GM19467 (cell line): ENCODE measurements at regions not wholly inside any gene's neighbourhood (a gene's known extent, or its start where the extent isn't known, plus 50 kb on each side); places are given as distances from the start of the nearest gene placed in this dataset.
"Not testable (repeated sequence)": the region's sequence is repeated elsewhere in the genome, so short reads cannot be mapped to it uniquely, and the experiment has no call there.

Source experiments
- ATAC-seq: cut with Tn5 transposase; IDR thresholded peaks from one replicate; pipeline ENCODE4 v1.9.1; 2021; ENCODE audit warnings: mild to moderate bottlenecking, moderate library complexity; ENCODE audit not compliant: unreplicated experiment

DNA sequence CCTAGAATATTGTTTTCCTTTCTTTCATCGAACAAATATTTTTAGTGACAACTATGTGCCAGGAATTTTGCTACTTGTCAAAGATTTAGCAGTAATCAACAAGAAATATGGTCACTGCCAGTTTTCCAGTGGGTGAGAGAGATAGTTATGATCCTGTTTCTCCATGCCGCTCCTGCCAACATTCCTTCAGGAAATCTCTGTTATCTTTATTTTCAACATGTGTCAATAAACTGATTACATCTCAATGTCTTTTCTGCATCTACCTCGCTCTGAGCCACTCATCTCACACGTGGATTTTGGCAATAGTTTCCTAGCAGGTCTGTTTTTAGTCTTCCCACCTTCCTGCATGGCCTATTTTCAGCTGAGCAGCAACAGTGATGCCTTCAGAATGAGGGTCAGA lies 650.0 kb upstream of the STXBP6 start:
- ATAC-seq: no peak

DNA sequence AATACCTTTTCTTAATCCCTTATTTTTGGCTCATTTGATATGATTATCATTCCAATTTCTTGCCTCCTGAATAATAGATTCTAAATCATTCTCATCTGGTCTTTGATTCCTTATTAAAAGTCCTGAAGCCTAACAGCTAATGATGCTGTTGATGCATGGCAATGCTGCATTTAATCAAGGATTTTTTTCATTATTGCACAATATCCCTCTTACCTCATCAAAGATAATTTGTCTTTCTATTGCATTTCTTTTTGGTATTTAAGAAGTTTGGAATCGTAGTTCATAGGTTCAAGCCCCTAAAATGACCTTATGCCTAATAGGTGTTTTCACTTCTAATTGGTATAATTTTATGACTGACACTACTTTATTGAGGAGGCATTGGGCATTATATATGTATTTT lies 648.2 kb upstream of the STXBP6 start:
- ATAC-seq: no peak

DNA sequence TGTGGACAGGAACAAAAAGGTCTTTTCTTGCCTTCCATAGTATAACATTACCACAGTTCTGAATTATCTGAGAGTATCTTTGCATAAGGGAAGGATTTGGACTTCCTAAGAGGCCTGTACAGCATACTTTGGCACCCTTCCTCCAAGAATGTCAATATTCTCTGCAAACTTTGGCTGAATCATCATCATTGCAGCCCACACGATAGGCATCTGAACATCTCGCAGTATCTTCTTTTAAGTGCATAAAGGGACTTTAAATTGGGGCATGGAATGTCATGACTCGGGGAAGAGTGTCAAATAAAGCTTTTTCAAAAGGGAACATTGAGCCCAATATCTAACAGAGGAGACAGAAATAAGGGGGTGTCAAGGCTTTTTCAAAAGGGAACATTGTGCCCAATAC lies 646.2 kb upstream of the STXBP6 start:
- no peak for ATAC-seq

DNA sequence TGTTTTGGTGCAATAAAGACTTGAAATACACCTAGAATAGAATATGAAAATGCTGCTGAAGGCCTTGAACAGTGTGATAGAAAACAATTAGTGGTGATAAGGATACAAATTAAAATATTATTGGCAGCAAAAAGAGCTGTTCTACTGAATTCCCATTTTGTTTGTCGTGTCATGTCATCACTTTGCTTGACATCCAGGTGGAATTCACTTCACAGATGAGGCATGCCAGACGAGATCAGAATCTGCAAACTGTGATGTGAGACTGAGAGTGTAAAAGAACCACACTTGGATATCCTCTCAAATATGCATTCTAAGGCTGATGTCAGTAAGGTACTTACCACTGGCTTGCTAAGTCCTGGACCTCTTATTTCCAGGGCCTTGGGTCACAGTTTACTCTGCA lies 635.1 kb upstream of the STXBP6 start:
- no peak for ATAC-seq

DNA sequence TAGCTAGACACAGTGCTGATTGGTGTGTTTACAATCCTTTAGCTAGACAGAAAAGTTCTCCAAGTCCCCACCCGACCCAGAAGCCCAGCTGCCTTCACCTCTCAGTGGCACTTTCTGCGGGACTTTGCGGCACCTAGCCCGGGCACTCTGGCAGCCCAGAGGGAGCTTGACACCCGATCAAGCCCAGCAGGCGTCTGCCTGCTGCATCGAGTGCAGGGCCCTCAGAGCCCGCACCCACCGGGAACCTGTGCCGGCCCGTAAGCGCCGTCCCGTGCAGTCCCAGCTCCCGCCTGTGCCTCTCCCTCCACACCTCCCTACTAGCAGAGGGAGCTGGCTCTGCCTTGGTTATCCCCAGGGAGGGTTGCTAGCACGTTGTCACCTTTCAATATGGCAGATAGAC lies 631.0 kb upstream of the STXBP6 start:
- no peak for ATAC-seq

DNA sequence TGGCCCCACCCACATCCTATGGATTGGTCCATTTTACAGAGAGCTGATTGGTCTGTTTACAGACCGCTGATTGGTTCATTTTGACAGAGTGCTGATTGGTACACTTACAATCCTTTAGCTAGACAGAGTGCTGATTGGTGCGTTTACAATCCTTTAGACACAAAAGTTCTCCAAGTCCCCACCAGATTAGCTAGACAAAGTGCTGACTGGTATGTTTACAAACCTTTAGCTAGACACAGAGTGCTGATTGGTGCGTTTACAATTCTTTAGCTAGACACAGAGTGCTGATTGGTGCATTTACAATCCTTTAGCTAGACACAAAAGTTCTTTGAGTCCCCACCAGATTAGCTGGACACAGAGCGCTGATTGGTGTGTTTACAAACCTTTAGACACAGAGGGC lies 630.6 kb upstream of the STXBP6 start:
- not testable (repeated sequence) for ATAC-seq

DNA sequence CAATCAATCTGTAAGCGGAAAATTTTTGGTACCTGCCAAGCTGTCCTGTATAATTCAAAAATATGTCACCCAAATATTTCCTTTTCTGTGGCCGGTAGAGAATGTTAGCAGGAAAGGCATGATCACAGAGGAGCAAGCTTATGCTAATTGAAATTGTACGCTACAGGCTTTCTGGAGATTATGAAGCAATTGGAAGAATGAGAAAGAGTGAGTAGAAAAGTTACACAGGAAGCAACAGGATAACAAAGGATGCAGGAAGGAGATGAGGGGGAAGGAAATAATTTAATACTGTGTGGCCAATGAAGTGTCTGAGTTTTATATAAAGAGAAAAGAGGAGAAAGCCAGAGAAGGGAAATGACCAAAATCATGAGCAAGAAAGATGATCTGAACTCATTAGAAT lies 627.2 kb upstream of the STXBP6 start:
- no peak for ATAC-seq

DNA sequence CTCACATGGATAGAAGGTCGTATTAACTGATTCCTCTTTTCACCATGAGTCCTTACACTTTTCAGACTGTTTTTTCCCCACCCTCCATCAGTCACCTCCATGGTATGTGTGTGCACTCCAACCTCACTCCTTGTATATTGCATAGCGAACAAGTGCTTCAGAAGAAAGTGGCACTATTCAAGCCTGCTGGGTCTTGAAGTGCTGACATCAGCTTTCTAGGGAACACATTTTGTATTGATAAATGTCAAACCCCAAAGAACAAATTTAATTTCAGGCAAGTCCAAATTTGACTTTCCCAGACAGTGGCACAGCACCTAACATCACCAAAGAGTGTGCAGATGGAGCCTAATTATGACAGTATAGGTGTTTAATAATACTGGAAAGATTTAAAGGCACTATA lies 617.4 kb upstream of the STXBP6 start:
- ATAC-seq: no peak

DNA sequence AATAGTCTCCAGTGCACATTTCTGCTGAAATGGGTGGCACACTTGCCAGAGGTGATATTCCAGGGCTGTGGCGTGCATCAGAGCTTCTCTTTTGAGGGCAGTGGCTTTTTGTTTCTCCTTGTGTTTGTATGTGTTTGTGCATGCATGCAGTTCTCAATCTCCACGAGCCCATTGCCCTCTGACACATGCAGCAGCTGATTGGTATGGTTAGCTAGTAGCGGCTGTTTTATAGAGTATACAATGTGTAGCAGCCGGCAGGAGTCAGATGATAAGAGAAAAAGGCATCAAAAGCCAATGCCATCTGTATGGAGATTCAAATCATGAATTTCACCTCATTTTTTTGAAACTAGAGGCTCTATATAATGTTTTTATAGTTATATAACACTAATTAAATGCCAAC lies 616.9 kb upstream of the STXBP6 start:
- ATAC-seq: no peak

DNA sequence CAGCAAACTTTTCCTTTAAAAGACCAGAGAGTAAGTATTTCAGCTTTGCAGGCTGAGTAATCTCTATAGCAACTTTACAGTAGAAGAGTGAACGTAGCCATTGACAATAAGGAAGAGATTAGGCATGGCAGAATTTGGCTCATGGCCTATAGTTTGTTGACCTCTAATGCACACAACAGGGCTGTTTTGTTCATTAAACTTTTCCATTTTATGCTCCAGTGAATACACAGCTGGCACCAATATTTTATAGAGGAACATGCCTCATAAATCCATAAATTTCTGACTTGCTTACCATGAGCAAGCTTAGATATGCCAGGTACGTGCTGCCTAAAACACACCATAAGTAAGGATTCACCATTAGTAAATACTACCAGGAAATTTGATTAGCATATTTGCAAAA lies 609.0 kb upstream of the STXBP6 start:
- no peak for ATAC-seq

DNA sequence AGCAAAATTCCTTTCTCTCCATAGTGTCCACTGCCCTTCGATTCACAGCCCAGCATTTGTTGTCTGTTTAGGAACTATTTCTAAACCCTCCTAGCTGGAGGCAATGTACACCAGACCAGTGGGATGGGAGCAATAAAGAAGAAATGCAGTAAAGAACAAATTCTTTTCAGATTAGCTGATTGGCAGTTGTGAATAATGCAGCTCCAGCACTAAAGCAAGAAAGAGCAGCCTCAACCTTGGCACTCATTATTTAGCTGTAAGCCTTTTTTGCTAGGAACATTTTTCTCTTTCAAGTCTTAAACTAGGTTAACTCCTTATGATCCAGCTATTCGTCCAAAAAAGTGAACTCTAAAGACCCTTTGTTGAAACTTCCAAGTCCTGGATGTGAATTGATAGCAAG lies 580.5 kb upstream of the STXBP6 start:
- no peak for ATAC-seq

DNA sequence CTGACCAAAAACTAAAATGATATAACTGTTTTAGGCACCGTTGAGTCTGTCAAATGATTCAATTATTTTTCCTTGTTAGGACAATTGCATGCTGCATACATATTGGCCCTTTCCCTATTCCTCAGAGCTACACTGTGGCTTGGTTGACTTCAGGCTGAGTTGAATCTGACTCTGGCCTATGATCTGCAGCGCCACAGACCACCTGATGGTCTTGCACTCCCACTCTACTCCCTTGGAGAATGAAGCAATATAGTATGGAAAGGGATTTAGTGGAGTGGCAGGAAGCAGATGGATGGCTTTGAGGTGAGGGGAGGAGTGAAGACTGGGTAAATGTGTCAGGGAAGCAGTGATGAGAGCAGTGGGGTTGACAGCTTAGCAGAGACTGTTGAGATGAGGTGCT lies 579.0 kb upstream of the STXBP6 start:
- no peak for ATAC-seq

DNA sequence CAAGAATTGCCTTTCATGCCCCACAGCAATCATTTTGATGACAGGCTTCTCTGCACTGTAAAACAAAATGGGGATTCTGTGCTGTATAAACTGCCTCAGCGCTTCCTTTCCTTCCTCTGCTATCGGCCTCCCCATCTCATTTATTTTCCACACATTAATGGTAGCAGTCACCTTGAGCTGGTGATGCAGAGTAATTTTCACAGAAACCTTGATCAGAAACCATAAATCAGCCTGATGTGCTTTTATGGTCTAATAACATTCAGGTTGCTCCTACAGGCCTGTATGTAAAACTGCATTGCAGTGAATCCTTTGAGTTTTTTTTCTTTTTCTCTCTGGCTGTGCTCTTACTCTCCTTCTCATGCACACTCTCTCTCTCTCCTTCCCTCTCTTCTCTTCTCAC lies 578.4 kb upstream of the STXBP6 start:
- no peak for ATAC-seq

DNA sequence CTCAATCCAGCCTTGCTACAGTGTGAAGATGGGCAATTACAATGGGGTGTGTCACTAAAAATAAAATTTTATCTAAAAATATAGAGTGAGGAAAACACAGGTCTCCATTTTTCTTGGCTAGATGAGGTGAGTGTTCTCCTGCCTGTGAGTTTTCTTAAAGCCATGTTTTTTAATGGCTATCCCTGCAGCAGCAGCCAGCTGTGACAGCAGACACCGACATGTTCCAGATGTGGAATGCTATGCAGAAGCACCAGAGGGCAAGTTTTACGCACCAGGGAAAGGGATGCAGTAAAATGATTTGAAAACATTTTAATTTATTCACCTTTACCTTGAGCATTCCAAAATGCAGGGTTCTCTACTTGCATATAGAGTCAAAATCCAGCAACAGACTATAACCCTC lies 577.0 kb upstream of the STXBP6 start:
- no peak for ATAC-seq

DNA sequence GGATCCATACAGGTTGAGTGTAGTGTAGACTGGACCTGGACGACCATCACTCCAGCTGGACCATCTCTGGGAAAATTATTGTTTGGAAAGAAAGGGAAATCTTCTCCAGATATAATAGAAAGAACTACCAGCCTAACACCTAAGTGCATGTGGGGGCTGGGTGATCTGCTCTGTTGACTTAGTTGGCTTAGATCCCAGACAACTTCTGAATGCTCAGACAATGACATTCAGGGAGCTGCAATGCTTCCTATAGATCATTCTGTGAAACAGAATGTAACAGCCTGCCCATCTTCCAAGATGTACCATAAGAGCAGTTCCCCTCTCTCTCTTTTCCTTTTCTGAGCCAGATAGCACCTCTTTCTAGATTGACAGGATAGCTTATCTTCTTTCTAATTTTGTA lies 572.8 kb upstream of the STXBP6 start:
- ATAC-seq: no peak

DNA sequence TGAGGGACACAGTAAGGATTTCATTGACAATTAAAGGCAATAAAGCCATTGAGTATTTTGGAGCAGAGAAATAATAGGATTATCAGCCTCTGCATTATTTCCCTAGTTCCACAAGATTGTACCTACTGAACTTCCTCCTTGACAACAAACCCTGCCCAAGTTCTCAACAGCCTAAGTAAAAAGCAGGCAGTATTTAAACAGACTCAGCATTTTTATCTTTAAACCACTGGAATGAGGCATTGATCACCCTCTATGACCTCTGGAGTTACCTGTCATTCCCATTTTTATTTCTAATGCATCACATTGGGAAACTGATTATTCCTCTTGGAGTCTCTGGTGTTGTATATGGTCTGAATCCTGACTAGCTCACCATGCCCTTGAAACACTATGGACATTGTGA lies 570.6 kb upstream of the STXBP6 start:
- no peak for ATAC-seq

DNA sequence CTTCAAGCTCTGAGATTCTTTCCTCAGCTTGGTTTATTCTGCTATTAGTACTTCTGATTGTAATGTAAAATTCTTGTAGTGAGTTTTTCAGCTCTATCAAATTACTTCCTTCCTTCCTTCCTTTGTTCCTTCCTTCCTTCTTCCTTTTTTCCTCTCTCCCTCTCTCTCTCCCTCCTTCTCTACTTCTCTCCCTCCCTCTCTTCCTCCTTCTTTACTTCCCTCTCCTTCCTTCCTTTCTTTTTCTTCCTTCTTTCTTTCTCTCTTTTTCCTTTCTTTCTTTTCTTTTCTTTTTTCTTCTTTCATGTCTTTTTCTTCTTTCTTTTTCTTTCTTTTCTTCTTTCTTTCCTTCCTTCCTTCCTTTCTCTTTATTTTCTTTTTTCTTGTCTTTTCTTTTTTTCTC lies 565.2 kb upstream of the STXBP6 start:
- ATAC-seq: no peak

DNA sequence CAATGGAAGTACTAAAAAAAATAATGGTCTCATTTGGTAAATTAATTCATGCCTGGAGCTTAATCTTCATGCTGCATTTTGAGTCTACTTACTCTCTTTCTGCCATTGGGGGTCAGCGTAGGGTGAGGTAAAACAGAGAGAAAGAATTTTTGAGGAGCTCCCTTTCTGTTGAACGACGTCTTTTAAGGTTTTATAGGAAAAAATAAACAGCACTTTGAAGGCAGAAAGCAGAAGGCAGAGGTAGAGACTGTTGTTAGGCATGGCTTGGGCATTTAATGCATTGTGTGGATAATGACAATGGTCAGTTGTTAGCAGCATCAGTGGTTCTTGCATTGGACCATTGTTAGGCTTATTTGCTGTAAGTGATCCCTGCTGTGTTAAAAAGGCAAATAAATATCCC lies 557.2 kb upstream of the STXBP6 start:
- no peak for ATAC-seq

DNA sequence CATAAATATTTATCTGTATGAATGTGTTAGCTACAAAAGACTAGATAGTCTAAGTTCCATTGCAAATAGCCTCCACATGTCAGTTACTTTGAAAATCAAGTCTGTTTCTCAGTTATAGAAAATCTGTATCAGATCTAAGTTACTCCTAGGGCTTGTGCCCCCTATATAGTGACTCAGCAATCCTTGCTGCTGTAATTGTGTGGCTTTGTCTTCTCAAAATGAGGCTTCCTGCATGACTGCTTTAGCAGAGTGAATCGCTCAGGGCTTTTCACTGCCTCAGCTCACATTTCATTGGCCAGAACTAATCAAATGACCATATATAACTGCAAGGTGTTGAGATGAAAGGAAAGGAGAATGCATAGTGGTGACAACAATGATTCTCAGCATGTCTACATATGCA lies 552.2 kb upstream of the STXBP6 start:
- no peak for ATAC-seq

DNA sequence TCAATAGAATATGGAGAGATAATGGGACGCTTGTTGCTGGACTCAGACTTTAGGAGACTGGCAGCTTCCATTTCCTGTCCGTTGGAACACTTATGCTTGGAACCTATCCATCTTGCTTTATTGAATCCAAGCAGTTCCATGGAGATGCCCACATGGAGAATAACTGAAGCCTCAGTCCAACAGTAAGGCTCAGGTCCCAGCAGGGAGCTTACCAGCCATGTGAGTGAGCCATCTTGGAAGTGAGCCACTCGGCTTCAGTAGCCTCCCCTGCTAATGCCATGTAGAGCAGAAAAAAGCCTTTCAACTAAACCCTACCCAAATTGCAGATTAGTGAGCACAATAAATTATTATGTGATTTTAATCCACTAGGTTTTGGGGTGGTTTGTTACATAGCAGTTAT lies 538.8 kb upstream of the STXBP6 start:
- ATAC-seq: no peak

DNA sequence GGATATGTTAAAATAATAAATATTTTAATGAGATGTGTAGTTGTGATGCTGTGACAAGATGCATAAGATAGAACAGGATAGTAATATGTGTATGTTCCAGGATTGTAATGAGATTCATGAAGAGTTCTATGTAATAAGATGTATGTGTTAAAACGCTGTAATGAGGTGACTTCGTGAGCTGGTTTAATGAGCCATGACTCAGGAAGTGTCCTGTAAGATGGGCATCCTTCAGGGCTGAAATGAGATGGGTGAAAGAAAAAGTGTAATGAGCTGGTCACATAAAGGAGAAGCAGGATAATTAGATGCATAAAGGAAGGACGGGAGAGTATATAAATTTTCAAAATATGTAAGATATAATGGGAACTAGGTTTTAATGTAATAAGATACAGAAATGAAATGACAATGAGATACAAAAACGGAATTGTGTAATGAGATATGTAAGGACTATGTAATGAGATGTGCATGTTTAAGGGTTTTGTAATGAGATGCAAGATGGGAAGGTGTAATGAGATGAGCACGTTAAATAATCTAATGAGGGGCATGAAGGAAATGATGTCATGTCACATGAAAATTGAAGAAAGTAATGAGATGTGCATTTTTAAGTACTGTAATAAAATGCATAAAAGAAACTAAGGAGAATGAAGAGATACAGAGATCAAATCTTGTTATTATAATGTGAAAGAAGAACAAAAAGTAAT lies 524.8 kb upstream of the STXBP6 start:
- no peak for ATAC-seq

DNA sequence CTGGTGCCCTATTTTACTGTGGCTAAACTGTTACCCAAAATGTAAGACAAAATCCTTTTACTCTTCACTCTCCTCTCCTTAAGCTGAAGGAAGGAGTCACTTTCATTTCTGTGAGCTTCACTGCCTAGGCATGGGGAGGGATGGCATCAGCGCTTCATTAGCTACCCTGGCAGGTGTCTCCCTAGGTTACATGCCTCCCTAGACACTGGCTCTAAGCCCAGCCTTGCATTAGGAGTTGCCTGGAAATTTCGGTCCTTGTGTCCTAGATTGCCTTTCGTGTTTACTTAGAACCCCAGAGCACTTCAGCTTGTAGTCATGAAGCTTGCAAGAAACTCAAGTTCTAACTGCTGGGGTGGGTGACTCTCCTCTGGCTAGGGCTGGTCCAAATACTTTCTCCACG lies 520.5 kb upstream of the STXBP6 start:
- ATAC-seq: no peak

DNA sequence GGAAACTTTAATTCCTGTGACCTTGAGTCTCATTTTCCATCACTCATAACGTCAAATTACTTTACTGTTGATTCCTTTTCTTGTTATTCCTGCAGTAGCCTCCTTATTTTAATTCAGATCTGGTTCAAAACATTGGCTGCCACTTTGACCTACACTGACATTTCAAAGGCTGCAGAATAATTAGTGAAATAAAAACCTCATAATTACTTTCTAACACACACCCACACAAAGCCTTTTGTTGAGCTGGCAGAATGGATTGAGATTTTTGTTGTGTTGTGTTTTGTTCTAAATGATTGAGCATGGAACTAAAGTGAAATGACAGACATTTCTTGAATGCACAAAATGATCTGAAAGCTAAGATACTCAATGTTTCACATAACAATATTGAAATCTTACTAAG lies 507.5 kb upstream of the STXBP6 start:
- no peak for ATAC-seq

DNA sequence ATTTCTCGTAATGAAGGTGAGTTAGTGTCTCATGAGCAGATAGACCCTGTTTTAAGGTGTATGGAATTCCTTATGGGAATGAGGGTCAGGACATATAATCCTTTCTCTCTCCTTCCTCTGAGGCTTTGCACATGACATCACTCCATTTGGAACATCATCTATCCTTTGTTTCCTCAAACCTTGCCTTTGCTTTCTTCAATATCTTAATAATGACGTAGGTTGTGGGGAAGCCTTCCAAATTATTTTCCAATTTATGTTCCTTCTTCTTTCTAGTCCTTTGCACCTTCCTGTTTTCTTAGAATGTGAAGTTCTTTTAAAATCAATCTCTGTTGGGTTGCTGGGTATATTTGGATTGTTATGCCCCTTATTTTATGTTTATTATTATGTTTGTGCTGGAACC lies 502.9 kb upstream of the STXBP6 start:
- ATAC-seq: no peak
